Mesenchymal stem cell (in vitro differentiated cells and primary cell): ENCODE measurements at regions not wholly inside any gene's neighbourhood (a gene's known extent, or its start where the extent isn't known, plus 50 kb on each side); places are given as distances from the start of the nearest gene placed in this dataset.

ENCODE experiments used
- DNase-seq: peaks from one replicate; pipeline ENCODE4 v3.0.0-alpha.2; 2013
- H2AFZ ChIP-seq: one replicate; pipeline ENCODE4 v1.6.1; 2013; ENCODE audit warnings: low read depth, mild to moderate bottlenecking, control low read depth, inconsistent platforms, low read length, moderate library complexity
- H2AK5ac ChIP-seq: 2 replicates; pipeline ENCODE4 v1.6.1; 2013; ENCODE audit warnings: low read length, moderate library complexity, mild to moderate bottlenecking, inconsistent platforms; ENCODE audit not compliant: severe bottlenecking
- H2BK120ac ChIP-seq: one replicate; pipeline ENCODE4 v1.6.1; 2013; ENCODE audit warnings: low read depth, mild to moderate bottlenecking, inconsistent platforms, low read length, moderate library complexity
- H2BK12ac ChIP-seq, 2 experiments: one replicate each; pipeline ENCODE4 v1.6.1; 2013; ENCODE audit warnings: inconsistent platforms in 2 of 2, low read length in 2 of 2, mild to moderate bottlenecking in 2 of 2, moderate library complexity in 2 of 2, control low read depth in 1 of 2
- H2BK15ac ChIP-seq: one replicate; pipeline ENCODE4 v1.6.1; 2013; ENCODE audit warnings: mild to moderate bottlenecking, low read depth, inconsistent platforms; ENCODE audit not compliant: poor library complexity, severe bottlenecking
- H2BK5ac ChIP-seq: 2 replicates; pipeline ENCODE4 v1.6.1; 2013; ENCODE audit warnings: low read depth, mild to moderate bottlenecking, low read length, control low read depth, inconsistent platforms; ENCODE audit not compliant: poor library complexity, severe bottlenecking
- H3K14ac ChIP-seq, 2 experiments: one replicate each; pipeline ENCODE4 v1.6.1; 2013; ENCODE audit warnings: inconsistent platforms in 2 of 2, low read length in 2 of 2, control low read depth in 1 of 2, mild to moderate bottlenecking in 1 of 2, moderate library complexity in 1 of 2
- H3K18ac ChIP-seq, 2 experiments: one replicate each; pipeline ENCODE4 v1.6.1; 2013; ENCODE audit warnings: inconsistent platforms in 2 of 2, low read length in 2 of 2, control low read depth in 1 of 2, low read depth in 1 of 2, mild to moderate bottlenecking in 1 of 2
- H3K23ac ChIP-seq, 2 experiments: one replicate each; pipeline ENCODE4 v1.6.1; 2013; ENCODE audit warnings: inconsistent platforms in 2 of 2, low read length in 2 of 2, mild to moderate bottlenecking in 2 of 2, moderate library complexity in 2 of 2, control low read depth in 1 of 2
- H3K27ac ChIP-seq: 2 replicates; pipeline ENCODE4 v1.5.1; 2013; ENCODE audit warnings: mild to moderate bottlenecking, moderate library complexity, low read length, control low read depth, inconsistent platforms; ENCODE audit not compliant: poor library complexity, severe bottlenecking
- H3K27me3 ChIP-seq, 2 experiments: 2 replicates each; pipeline versions ENCODE4 v1.6.1 to v1.7.0; 2013; ENCODE audit warnings: low read length in 2 of 2, mild to moderate bottlenecking in 2 of 2, moderate library complexity in 2 of 2, control low read depth in 1 of 2, inconsistent platforms in 1 of 2; ENCODE audit not compliant: control insufficient read depth in 1 of 2, insufficient read depth in 1 of 2
- H3K36me3 ChIP-seq, 2 experiments: 2 replicates each; pipeline versions ENCODE4 v1.6.1 to v1.7.0; 2013; ENCODE audit warnings: low read length in 2 of 2, control low read depth in 1 of 2, inconsistent platforms in 1 of 2, low read depth in 1 of 2, mild to moderate bottlenecking in 1 of 2; ENCODE audit not compliant: insufficient read depth in 2 of 2, control insufficient read depth in 1 of 2
- H3K4ac ChIP-seq, 2 experiments: one replicate each; pipeline ENCODE4 v1.6.1; 2013; ENCODE audit warnings: inconsistent platforms in 2 of 2, low read length in 2 of 2, mild to moderate bottlenecking in 2 of 2, moderate library complexity in 2 of 2, control low read depth in 1 of 2, low read depth in 1 of 2
- H3K4me1 ChIP-seq: 2 replicates; pipeline ENCODE4 v1.6.1; 2013; ENCODE audit warnings: low read depth, low read length, control low read depth; ENCODE audit not compliant: control insufficient read depth, insufficient read depth
- H3K4me2 ChIP-seq: 2 replicates; pipeline ENCODE4 v1.6.1; 2013; ENCODE audit warnings: low read length, mild to moderate bottlenecking, inconsistent platforms; ENCODE audit not compliant: poor library complexity, severe bottlenecking
- H3K4me3 ChIP-seq, 2 experiments: 2 replicates each; pipeline versions ENCODE4 v1.5.1 to v1.7.0; 2013; ENCODE audit warnings: low read length in 2 of 2, mild to moderate bottlenecking in 2 of 2, control low read depth in 1 of 2, low read depth in 1 of 2; ENCODE audit not compliant: insufficient read depth in 1 of 2
- H3K79me1 ChIP-seq: replicated peaks from 2 replicates; pipeline ENCODE4 v1.6.1; 2013; ENCODE audit warnings: mild to moderate bottlenecking, control low read depth, low read length, inconsistent platforms; ENCODE audit not compliant: poor library complexity, severe bottlenecking
- H3K9ac ChIP-seq: 2 replicates; pipeline ENCODE4 v1.7.0; 2013; ENCODE audit warnings: mild to moderate bottlenecking, low read length, moderate library complexity
- H3K9me3 ChIP-seq: 2 replicates; pipeline ENCODE4 v1.7.0; 2013; ENCODE audit warnings: mild to moderate bottlenecking, low read length; ENCODE audit not compliant: control insufficient read depth
- H4K8ac ChIP-seq: one replicate; pipeline ENCODE4 v1.6.1; 2013; ENCODE audit warnings: inconsistent platforms, mild to moderate bottlenecking, low read length, moderate library complexity
- H4K91ac ChIP-seq: one replicate; pipeline ENCODE4 v1.6.1; 2013; ENCODE audit warnings: mild to moderate bottlenecking, low read length, inconsistent platforms
- WGBS: methylation state at CpG from one replicate; pipeline ENCODE4 v1.1.7; 2013; ENCODE audit warnings: mixed read lengths; 5-methylcytosine and 5-hydroxymethylcytosine counted together

- H3K4ac ChIP-seq = no peak overlapping the region
- no peak overlapping the region for H3K9ac ChIP-seq
- H2AFZ ChIP-seq = no peak overlapping the region
- H2AK5ac ChIP-seq = no peak overlapping the region
- H3K27me3 ChIP-seq = no peaks in the 10 kb centered on the region
- H3K23ac ChIP-seq = no peak overlapping the region
- H3K9me3 ChIP-seq = no peaks in the 10 kb centered on the region
- no peaks in the 10 kb centered on the region for H3K36me3 ChIP-seq
- no peak overlapping the region for H3K18ac ChIP-seq
- H2BK5ac ChIP-seq = no peak overlapping the region
- H3K27ac ChIP-seq = no peak overlapping the region
- H3K14ac ChIP-seq = no peak overlapping the region
- H3K4me3 ChIP-seq = no peak overlapping the region
- H3K4me2 ChIP-seq = no peak overlapping the region
- H2BK120ac ChIP-seq = no peak overlapping the region
- no peak overlapping the region for H2BK12ac ChIP-seq
- no peak for DNase-seq
- no peak overlapping the region for H4K91ac ChIP-seq
- no peak overlapping the region for H4K8ac ChIP-seq
- H2BK15ac ChIP-seq = no peak overlapping the region
- H3K4me1 ChIP-seq = no peaks in the 10 kb centered on the region
- H3K79me1 ChIP-seq = no peaks in the 10 kb centered on the region
These were observed 288.9 kb upstream of the CCDC196 start for GRCh38 chr14:66197276-66197675.

DNA sequence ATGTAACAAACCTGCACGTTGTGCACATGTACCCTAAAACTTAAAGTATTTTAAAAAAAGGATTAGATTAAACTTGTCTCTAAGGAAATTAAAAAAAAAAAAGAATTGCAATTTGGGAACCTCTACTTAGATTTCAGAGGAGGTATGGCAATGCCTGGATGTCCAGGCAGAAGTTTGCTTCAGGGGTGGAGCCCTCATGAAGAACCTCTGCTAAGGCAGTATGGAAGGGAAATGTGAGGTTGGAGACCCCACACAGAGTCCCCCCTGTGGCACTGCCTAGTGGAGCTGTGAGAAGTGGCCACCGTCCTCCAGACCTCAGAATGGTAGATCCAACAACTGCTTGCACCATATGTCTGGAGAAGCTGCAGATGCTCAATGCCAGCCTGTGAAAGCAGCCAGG lies 279.6 kb upstream of the CCDC196 start:
- Histone ChIP-seq H2BK12ac (no peak overlapping the region), H3K23ac (no peak overlapping the region), H3K9me3 (peaks cover 13% of the 10 kb centered on the region), H3K79me1 (no peaks in the 10 kb centered on the region), H3K27me3 (no peaks in the 10 kb centered on the region), H3K4me3 (no peak overlapping the region), H2BK120ac (no peak overlapping the region), H4K8ac (no peak overlapping the region), H3K4me2 (no peak overlapping the region), H2AFZ (no peak overlapping the region), H2BK5ac (no peak overlapping the region), H3K14ac (no peak overlapping the region), H3K36me3 (no peaks in the 10 kb centered on the region), H3K4me1 (no peaks in the 10 kb centered on the region), H4K91ac (no peak overlapping the region), H2BK15ac (no peak overlapping the region), H3K18ac (no peak overlapping the region), H3K9ac (no peak overlapping the region), H3K27ac (no peak overlapping the region), H3K4ac (no peak overlapping the region), H2AK5ac (no peak overlapping the region)
- no peak for DNase-seq
- WGBS = 47% methylated on average over 1 of the region's 2 CpGs

DNA sequence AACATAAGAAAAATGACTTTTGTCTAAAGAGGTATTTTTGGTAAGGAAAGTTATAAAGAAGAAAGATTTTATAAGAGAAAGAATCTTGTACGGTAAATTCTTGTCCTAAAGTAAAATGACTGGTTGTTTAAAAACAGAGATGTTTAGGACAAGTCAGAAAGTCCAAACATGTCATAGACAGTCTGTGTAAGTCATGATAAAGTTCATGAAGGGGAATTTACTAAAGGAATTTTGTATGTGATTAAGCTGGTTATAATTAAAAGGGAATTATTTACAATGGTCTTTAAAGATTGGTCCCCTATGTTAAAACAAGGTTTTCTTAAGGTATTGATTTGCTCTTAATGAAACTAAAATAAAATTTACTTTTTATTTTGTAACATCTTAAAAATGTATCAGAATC lies 269.4 kb upstream of the CCDC196 start:
- Histone ChIP-seq H3K9ac (no peak overlapping the region), H3K4me3 (no peak overlapping the region), H2AK5ac (no peak overlapping the region), H3K18ac (no peak overlapping the region), H3K79me1 (no peaks in the 10 kb centered on the region), H3K14ac (no peak overlapping the region), H2BK12ac (no peak overlapping the region), H3K4ac (no peak overlapping the region), H2AFZ (no peak overlapping the region), H3K27ac (no peak overlapping the region), H2BK5ac (no peak overlapping the region), H3K9me3 (peaks cover 37% of the 10 kb centered on the region), H3K4me1 (no peaks in the 10 kb centered on the region), H3K23ac (no peak overlapping the region), H2BK15ac (no peak overlapping the region), H4K91ac (no peak overlapping the region), H3K27me3 (no peaks in the 10 kb centered on the region), H3K4me2 (no peak overlapping the region), H3K36me3 (no peaks in the 10 kb centered on the region), H2BK120ac (no peak overlapping the region), H4K8ac (no peak overlapping the region)
- no peak for DNase-seq
- WGBS = 90% methylated on average over 1 of the region's 1 CpG

GRCh38 chr14:66219886-66220285 lies 266.3 kb upstream of the CCDC196 start:
- Histone ChIP-seq H3K36me3 (no peaks in the 10 kb centered on the region), H3K18ac (no peak overlapping the region), H3K9ac (no peak overlapping the region), H3K27ac (no peak overlapping the region), H2BK5ac (no peak overlapping the region), H2AFZ (no peak overlapping the region), H3K4ac (no peak overlapping the region), H3K9me3 (peaks cover 32% of the 10 kb centered on the region), H4K8ac (no peak overlapping the region), H2BK120ac (no peak overlapping the region), H3K4me1 (no peaks in the 10 kb centered on the region), H3K4me3 (no peak overlapping the region), H2AK5ac (no peak overlapping the region), H3K79me1 (no peaks in the 10 kb centered on the region), H3K14ac (no peak overlapping the region), H3K27me3 (no peaks in the 10 kb centered on the region), H2BK15ac (no peak overlapping the region), H4K91ac (no peak overlapping the region), H3K4me2 (no peak overlapping the region), H3K23ac (no peak overlapping the region), H2BK12ac (no peak overlapping the region)
- DNase-seq = no peak
- 96% methylated on average over 3 of the region's 3 CpGs for WGBS
